Stimulated activated CD8-positive, alpha-beta memory T cell treated with anti-CD3 and anti-CD28 coated beads, Interleukin-15, amount 100 ng/mL, for 1 hour (primary cell): ENCODE measurements at regions not wholly inside any gene's neighbourhood (a gene's known extent, or its start where the extent isn't known, plus 50 kb on each side); places are given as distances from the start of the nearest gene placed in this dataset.
"Not testable (repeated sequence)": the region's sequence is repeated elsewhere in the genome, so short reads cannot be mapped to it uniquely, and the experiment has no call there.

Experiments
- DNase-seq: peaks from one replicate; pipeline ENCODE4 v3.0.0-alpha.2; 2020; ENCODE audit warnings: low read depth

DNA sequence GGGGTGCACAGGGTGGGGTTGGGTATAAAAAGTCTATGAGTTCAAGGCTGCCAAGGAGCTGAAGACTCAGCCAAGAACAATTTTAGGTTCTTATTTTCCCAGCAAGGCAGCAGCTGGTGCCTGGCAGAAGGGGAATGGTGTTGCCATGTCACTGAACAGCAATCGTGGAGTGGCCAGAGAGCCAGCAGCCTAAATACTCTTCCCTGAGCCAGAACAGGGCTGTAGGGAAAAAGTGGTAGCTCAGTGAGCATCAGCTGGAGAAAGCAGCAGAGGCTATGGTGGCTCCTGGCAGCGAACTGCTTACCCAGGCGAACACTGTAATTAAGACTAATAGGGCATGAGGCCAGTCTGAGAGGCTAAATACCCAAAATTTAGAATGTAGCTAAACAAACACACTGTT, 334.9 kb downstream of the RMST start:
- DNase-seq = no peak

DNA sequence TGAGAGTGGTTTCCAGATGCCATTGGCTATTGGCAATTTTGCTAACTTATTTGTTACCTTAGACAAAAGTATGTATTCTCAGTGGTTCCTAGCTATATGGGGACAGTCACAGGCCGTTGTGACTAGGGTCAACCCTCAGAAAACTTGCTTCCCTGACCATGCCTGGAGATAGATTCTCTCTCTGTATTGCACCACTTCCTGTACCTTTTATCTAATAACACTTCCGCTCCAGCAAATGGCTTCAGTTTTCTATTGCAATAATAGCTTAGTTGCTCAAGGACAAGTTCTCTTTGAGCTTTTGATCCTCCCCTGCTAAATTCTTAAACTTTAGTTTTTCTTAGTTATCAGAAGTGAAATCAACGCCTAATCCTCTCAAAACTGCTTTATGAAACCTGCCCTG, 338.0 kb downstream of the RMST start:
- no peak for DNase-seq

DNA sequence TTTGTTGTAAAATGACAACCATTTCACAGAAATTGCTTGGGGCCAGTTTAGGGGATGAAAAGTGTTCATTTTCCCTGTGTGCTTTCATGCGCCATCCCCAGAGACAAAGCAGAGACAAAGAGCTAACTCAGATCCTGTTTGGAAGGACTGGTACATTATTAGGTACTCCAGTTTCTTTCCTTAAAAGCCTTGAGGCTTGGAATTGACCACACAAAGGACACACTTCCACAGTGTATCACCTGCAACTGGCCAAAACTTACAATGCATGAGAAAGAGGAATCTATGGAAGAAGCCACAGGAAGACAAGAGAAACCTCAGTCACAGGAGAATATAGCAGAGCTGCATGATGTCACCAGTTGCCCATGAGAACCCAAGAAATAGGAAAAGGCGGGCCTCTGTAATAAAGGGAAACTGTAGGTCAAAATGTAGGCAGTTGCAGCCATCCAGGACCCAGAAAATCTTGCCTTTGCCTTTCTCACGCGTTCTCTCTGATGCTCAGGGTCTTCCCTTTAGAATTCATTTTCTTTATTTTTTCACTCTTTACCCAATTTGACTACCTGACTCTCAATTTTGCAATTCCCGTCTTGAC, 339.0 kb downstream of the RMST start:
- no peak for DNase-seq

DNA sequence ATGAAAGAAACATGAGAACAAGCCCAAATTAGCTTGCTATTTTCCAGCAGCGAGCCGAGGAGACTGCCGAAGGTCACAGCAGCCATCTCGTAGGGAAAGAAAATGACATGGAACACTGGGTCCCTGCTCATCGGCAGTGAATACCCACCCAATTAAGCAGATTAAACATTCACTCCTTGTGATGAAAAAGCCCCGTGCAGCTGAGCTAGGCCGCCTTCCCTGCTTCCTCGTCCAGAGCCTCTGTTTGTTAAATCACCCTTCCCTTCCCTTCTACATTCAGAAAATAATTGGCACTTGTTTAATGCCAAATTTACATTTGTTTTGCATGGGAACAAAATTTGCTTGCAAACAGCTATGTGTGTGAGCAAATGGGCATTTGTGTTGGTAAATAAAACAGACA, 342.5 kb downstream of the RMST start:
- DNase-seq = no peak

DNA sequence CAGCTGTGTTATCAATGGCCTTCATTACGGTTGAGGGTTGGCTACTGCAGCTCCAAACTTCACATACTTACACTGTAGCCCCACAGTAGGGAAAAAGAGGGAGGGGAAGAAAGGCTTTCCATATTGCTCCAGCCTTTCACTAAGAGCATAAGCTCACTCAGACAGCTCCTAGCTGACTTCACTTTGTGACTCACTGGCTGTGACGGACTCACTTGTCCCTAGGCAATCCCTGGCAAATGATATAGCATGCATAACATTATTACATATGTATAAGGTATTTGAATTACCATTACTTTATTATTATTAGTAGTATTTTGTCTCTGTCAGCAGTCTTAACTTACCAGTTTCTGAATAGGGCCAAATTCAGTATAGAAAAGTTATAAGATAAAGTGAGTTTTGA, 350.7 kb downstream of the RMST start:
- no peak for DNase-seq

DNA sequence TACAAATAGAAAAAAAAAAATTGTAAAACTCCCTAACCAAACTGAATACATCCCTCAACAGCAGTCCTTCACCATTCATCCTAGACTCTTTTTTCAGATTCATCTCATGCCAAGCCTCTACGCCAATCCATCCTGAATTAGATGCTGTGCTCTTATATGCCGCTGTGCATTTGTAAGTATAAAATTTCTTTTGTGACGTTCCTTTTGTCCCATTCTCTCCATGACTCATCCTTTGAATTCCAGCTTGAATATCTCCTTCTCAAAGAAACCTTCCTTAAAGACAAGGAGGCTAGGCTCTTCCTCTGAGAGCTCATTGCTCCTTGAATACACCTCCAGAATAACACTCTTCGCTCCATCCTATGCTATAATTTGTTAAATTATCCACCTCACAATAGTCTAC, 359.2 kb downstream of the RMST start:
- DNase-seq = no peak

DNA sequence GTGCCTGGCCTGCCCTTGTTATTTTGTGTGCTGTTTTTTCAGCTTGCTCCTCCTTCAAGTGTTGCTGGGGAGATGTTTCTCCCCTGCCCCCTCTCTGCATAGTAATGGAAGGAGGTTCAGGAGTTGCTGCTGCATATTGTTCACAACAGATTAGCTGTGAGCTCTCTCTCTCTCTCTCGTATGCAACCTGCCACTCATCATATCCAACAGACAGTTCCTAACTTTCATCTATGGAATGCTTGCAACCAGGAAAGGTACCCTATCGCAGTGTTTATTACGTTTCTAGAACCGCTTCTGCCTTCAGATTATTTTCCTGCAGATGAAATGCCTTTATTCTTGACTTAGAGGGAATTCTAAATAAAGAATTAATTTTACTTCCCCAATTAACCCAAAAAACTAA, 372.9 kb downstream of the RMST start:
- no peak for DNase-seq

DNA sequence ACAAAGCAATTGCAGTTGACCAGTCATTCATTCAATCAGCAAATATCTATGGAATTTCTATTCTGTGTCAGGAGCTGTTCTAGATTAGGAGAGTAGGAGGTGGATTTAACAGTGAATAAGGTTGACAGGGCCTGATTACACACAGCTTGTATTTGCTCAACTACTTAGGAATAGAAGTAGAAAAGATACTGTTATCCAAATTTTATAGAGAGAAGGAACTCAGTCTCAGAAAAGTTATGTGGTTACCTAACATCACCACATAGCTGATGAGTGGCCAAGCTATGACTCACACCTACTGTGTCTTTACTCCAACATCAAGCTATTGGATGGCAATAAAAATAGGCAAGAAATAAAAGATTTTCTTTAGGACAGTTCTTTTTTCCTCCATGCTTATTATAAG, 374.8 kb downstream of the RMST start:
- no peak for DNase-seq

DNA sequence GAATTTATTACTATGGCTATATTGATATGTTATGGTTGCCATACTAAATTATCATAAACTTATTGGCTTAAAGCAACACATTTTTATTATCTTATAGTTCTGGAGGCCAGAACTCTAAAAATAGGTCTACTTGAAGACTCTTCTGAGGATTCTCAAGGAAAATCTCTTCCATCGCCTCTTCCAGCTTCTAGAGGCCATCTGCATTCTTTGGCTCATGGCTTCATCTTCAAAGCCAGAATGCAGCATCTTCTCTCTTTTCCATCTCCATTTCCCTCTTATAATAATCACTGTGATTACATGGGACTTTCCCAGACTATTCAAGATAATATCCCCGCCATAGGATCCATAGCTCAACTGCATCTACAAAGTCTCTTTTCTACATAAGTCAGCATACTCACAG, 385.4 kb downstream of the RMST start:
- no peak for DNase-seq

DNA sequence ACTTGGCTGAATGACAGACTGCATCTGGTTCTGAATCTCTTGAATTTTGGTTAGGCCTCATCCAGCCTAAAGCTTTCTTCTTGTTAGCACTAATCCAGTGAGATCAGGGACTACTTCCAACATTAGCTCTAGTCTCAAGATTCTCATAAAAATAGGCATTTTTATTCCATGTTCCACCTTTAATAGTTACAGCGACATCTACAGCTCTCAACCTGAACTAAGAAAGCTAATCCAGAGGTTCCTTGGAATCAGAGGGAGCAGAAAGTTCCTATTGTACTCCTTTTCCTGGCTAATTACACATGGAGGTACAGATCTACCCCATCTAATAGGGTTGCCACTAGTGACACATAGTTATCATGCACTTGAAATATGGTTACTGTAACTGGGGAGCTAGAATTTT, 391.9 kb downstream of the RMST start:
- no peak for DNase-seq

DNA sequence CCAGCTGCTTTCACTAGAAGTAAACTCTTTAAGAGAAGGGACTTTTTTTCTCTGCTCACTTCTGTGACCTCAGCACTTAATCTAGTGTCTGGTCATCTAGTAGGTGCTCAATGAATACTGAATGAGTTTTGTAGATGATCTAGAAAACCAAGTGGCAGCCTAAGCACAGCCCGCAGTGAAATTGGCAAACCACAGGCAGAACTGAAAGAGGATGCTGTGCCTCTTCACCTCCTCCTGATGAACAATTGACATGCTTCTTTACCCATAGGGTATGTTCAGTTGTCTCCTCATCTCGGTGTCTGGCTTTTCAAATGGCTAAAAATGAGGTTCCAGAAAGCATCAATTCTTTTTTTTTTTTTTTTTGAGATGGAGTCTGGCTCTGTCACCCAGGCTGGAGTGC, 399.5 kb downstream of the RMST start:
- no peak for DNase-seq

DNA sequence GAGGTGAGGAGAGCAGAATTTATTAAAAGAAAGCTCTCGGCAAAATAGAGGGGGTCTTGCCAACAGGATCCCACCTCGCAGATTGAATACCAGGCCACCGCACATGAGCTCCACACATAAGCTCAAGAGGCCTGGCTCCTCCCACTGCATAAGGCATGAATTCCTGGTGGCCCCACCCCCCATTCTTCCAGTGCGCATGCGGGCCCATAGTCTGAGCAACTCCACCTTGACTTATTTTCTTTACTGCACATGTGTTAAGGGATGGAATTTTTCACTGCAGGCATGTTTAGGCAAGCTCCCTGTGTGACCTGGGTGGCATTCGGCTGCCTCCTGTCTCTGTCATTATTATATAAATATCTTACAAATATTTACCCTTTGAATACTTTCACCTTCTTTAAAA, 412.5 kb downstream of the RMST start:
- no peak for DNase-seq

DNA sequence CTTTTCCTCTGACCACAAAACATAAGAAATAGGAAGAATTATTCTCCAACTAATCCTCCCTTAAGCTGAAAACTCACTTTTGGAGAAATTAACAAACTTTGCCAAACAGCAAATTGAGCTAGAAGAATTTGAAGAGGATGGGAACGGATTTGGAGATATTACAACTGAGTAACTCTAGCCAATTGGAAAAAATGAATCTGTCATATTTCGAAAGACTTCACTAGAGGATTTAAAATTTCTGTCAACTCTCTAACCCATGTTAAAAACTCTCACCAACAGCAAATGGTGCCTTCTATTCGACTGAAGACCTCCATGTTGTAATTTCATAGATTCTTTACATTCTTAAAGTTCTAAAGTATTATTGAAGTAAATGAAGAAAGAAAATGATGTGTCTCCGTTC, 414.2 kb downstream of the RMST start:
- DNase-seq = no peak

DNA sequence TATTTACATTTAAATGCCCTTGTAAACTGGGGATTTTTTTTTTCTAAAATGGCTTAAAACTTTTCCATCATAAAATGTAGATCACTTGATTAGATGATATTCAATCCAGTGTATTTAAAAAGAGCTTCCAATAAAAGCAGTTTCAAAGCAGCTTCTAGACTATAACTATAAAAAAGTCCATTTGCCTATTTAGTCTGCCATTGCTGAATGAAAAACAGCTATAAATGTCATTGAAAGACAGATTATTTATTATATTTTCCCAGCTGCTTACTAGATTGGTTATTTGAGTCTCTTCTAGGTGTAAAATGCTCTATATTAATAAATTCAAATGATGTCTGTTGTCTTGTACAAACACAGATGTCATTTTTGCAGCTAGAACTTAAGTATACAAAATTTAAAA, 414.8 kb downstream of the RMST start:
- DNase-seq = no peak

DNA sequence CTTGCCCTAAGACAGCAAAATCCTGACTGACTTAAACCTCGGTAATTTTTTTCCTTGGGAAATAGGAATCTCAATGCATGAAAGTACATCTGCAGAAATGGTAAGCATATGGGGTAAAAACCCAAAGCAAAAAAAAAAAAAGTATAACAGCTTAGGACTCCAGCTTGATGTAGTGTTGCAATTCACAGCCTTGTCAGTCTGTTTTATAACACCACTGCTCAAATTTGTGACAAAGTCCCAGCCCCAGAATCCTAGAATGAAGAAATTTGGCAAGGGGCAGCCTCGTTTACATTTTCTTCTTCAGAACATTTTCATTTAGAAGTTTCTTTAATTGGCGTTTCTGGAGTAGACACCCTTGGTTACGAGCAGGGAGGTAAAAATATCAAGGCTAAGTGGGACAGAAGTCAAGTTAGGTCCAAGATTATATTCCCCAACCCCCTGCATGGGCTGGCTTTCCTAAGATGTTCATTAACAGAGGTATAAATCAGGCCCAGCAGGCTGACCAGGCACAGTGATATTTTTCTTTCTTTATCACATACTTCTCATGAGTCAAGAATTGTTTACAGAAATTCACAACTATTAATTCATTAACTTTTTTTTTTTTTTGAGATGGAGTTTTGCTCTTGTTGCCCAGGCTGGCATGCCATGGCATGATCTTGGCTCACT, 424.0 kb downstream of the RMST start:
- DNase-seq = no peak

DNA sequence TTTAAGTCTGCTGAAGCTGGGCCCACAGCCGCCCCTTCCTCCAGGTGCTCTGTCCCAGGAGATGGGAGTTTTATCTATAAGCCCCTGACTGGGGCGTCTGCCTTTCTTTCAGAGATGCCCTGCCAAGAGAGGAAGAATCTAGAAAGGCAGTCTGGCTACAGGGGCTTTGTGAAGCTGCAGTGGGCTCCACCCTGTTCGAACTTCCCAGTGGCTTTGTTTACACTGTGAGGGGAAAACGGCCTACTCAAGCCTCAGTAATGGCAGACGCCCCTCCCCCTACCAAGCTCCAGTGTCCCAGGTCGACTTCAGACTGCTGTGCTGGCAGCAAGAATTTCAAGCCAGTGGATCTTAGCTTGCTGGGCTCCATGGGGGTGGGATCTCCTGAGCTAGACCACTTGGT, 435.3 kb downstream of the RMST start:
- not testable (repeated sequence) for DNase-seq

DNA sequence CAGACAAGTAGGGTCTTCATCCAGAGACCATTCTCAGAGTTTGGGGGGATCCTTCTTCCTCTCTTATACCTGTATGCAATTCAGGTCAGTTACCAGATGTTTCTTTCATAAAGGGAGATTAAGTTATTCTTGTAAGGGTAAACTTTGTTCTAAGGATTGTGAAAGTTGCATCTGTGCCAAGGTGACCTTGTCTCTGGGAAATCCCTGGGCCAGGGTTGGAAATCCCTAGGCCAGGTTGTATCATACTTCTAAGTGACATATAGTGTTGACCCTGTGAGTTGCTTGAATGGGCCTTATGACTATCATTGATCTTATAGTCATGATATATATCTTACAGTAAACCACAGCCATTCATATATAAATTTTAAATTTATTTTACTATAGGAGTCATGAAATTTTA, 436.9 kb downstream of the RMST start:
- DNase-seq = no peak

DNA sequence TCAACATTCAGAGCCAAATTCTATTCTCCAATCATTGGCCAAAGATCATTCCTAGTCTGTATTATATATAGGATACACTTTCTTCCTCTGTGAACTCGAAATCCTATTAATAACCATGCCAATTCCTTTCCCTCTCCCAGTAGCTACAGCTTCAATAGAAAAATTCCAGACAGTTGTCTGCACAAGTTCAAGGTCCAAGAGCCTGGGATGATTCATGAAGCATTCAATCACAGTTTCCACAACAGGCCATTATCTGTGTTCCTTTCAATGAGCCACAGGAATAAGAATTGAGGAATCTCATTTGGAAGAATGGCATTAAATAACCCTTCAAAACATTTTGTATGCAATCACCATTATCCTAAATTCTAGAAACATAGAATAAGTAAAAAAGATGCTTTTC, 437.4 kb downstream of the RMST start:
- DNase-seq = no peak

DNA sequence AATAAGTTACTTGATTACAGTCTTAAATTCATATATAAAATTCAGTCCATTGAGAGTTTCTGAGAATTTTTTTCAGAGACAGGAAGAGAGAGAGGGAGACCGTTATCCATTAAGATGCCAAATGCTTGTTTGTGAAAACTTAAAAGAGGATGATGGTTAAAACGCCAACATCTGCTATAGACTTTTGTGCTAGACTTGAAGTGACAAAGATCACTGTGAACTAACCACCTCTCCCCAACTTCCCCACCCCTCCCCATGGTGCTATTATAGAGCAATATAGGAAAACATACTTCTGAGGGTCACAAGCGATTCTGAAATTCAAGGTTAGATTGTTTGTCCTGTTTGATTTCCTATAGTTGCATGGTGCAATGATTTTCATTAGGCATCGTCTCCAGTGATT, 440.8 kb downstream of the RMST start:
- DNase-seq = no peak

DNA sequence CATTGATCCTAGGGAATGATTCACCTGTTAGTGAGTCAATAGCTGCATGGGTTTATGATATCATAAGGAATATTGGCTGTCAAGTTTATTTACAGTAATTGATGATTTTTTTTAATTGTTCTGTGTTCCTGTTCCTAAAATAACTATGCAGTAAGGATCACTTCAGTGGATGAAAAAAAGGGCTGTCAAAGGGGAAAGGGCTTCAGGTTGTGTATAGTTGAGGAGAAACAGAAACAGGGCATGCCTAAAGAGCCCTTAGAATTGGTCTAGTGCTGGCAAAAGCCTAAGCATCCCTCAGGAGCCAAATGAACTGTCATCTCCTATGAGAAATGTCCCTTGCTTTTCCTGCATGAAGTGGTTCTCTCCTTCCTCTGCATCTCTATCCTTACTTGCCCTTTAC, 444.9 kb downstream of the RMST start:
- no peak for DNase-seq

DNA sequence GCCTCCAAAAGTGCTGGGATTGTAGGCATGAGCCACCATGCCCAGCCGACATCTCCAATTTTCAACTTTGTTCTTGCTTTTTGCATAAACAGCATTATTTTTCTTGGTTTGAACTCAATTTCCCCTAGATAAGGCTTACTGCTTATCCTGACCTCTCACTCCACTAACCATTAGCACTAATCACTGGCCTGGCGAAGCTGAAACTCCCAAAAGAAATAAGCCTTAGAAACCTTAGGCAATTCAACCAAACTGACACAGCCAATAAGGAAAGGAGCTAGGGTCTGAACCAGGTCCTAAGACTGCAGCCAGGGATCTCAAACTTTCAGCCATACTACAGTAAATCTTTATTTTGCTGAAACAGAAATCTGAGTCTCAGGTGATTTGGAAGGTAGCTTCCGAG, 448.0 kb downstream of the RMST start:
- DNase-seq = no peak

DNA sequence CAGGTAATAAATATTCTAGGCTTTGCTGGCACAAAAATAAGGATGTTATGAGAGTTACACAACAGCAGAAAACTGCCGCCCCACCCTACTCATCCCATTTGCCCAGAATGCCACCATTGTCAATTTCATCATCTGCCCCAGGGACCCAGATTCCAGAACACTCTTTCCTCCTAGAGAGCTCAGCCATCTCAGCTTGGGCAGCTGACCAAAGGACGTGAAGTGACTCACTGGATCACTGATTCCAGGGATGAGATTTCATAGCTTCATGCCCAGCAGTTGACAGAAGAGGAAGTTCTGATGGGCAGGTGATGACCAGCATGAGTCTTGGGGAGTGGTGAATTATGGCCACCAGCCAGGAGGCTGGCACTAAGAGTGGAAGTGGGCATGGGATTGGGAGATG, 450.3 kb downstream of the RMST start:
- no peak for DNase-seq

DNA sequence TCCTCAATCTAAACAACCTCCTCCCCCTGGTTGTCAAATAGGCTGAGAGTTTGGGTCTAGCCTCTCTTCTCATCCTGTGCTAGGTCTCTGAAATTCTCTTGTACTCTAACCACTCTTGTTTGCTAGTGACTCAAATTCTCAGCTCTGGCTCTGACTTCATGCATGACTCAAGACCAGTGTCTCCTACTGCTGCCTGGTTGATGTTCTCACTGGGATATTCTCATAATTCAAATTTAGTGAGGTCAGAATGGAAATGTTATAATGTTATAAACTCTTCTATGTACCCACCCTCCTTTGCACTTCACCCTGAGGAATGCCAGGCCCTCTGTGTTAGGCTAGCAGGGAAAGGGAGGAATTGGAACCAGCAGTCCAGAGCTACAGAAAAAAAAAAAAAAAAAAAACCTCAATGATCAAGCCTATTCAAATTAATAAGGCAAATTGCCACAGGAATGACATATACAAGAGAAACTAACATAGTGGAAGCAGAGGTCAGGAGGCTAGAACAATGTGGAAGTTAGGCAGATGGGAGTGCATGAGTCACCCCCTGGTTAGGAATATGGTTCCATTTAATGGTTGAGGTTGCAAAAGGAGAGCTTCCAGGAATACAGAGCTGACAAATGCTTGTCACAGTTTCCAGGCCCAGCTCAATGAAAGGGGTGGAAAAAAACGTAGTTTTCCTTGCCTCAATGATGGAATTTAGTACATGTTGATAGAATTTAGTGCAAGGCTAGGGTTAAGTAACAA, 459.5 kb downstream of the RMST start:
- no peak for DNase-seq

DNA sequence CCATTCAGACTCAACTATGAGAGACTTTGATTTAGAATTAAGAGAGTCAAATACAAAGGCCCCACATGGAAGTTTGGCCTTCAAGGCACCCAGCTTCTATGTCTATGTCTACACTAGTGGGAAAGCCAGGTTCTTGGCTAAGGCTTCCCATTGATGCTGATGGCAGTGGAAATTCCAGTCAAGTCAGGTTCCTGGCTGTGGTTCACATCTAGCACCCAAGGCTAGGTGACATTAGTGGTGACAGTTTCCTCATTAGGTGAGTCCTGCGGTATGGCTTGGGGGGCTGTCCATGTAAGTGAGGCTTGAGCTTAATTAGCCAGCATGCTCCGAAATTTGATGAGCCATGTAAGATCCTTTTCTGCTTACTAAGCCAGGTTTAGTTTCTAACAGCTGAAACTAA, 460.9 kb downstream of the RMST start:
- DNase-seq = no peak
